GM19035 (cell line): ENCODE measurements at regions not wholly inside any gene's neighbourhood (a gene's known extent, or its start where the extent isn't known, plus 50 kb on each side); places are given as distances from the start of the nearest gene placed in this dataset.
"Not testable (repeated sequence)": the region's sequence is repeated elsewhere in the genome, so short reads cannot be mapped to it uniquely, and the experiment has no call there.

Experiments used
- ATAC-seq: cut with Tn5 transposase; IDR thresholded peaks from one replicate; pipeline ENCODE4 v1.9.1; 2021; ENCODE audit not compliant: unreplicated experiment

DNA sequence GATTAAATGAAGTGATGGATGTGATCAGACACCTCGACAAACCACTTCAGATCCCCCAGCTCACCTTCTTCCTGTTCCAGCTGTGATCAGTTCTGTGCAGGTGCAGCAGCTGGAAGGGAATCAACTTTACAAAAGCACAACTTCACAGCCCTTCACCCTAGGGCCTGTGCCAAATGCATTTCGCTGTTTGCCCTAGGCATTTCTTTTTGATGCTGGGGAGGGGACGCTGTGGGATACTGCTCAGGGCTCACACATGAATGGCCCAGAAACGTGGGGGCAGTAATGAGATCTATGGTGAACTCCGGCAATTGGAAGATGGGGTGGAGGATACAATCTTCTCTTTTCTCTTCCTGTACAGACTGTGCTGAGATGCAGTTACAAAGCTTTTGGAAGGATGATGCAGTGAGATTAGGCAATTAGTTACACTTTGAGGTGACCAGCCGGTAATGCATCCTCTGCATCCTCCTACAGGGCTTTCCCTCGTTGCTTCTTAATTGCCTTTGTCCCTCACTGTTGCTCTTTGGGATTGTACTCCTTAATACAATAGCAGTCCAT, 215.1 kb upstream of the PITX2 start:
- no peak for ATAC-seq

- no peak for ATAC-seq
Measured at GRCh38 chr4:110840221-110840654, 217.4 kb upstream of the PITX2 start.

DNA sequence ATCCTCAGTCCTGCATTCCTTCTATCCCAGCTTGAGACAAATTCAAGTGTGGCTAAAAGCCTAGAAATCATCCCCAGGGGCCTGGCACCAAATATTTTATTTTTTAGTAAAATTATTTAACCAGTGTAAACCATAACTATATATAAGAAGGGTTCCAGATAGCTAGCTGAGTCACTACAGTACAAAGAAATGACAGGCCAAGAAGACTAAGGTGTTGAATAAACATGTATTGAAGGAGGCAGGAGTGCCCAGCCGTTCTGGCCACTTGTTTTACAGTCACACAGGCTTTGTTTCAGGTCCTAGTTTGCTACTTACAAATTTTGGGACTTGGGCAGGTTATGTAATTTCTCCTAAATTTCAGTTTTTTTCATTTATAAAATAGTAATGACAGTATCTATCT, 225.9 kb upstream of the PITX2 start:
- ATAC-seq = no peak

DNA sequence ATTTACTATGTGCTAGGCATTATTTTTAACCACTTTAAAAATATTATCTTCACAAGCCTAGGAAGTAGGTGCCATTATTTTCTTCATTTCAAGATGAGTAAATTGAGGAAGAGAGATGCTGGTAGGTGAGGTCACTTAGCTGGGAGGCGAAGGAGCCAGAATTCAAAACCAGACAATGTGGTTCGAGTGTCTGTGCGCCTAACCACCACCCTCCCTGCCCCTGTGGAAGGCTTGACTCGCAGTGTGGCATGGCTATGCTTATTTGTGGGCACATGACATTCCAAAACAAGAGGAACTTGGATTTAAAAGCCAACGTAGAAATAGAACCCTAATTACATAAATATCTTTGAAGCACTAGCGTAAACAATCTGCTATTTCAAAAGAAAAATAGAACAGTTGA, 226.6 kb upstream of the PITX2 start:
- no peak for ATAC-seq

- no peak for ATAC-seq
Measured at GRCh38 chr4:110850461-110851442, 227.9 kb upstream of the PITX2 start.

DNA sequence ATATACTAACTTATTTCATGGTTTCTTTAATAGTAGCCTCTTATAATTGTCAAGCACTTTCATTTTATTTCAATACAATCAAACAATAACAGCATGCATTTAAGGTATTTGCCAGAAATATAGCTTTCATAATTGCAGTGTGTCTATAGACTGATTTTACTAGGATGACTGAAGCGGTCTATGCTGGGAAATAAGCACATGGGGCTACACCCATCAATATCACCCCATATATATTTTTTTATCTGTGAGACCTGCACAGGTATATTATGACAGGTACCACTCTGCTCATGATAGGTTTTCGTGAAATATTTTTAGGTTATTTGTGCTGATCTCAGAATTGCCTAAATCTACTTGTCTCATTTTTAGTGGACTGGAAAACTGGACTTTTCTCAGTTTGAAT, 229.1 kb upstream of the PITX2 start:
- no peak for ATAC-seq

DNA sequence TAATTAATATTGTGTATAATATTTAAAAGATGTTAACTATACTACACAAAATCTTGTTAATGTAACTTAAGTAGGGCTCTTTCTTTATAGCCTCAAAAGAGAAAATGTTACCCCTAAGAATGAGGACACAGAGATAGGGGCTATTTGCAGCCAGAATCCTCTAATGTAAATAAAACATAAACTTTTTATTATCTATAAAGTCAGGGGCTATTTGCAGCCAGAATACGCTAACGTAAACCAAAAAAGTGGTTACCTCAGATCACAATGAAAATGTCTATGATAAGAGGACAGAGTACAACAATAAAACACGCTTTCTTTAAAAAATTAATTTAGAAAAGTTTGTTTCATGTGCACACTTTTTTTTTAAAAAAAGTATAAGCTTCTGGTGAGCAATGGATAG, 229.9 kb upstream of the PITX2 start:
- no peak for ATAC-seq

DNA sequence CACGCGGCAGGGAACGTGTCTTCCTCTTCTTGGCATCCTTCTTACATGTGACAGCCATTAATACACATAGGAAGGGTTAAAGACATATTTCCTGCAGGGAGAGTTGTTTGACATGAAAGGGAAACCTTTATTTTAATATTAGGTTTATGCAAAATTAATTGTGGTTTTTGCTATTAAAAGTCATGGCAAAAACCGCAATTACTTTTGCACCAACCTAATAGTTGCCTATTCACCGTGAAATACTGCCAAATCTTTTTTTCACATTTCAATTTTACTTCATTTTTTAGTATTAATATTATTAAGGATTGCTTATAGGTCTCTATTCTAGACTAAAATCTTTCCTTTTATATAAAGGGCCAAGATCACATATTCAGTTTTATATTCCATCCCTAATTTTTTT, 230.4 kb upstream of the PITX2 start:
- no peak for ATAC-seq

DNA sequence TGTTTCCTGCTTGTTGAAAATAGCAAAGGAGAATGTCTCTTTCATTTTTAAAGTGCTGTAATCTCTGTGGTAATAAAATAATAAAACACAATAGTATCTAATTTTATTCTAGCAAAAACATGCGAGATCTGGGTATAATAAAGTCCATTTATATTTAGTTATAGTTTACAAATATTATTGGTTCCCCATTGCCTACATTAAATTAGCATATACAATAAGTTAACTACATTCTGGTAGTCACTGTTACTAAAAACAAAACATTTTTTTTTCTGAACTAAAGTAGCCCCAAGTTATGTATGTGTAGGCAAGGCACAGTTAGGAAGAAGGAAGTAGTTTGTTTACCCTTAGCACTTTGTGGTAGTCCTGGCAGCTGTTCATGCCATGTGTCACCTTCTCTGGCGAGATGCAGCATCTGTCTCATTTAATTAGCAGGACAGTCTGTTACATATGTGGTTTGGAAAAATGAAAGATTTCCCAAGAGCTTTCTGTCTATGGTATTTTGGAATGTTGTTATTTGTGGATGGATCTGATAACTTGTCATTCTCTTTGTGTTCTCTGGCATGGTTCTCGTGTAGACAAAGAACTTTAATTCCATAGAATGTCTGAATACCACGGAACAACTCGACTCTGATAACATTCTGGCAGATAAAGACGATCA, 231.3 kb upstream of the PITX2 start:
- ATAC-seq = no peak

DNA sequence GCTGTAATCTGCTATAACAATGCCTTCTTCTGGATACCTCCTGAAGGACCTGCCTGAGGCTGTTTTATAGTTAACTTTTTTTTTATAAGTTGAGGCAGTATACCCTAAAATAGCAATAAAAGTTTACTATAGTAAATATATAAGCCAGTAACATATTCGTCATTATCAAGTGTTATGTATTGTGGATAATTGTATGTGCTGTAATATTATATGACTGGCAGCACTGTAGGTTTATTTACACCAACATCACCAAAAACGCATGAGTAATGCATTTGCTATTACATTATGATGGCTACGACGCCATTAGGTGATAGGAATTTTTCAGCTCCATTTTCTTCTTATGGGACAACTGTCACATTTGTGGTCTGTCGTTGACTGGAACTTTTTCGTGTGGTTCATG, 237.2 kb upstream of the PITX2 start:
- ATAC-seq = no peak

DNA sequence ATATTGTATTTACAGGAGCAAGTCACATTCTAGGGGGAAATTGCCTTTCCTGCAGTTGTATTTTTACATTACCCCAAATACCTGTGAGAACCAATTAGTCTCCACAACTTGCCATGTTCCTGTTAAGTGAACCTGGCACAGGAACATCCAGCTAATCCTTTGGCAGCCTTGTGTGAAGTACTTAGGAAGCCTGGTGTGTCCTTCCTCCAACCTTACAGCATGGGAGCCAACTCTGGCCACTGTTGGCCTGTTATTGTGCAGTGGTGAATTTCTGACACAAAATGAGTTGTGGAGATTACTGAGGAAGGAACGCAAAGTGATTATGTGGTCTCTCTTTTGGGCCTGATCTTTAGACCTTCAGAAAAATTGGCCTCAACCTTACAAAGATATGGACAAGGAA, 238.0 kb upstream of the PITX2 start:
- ATAC-seq = no peak

DNA sequence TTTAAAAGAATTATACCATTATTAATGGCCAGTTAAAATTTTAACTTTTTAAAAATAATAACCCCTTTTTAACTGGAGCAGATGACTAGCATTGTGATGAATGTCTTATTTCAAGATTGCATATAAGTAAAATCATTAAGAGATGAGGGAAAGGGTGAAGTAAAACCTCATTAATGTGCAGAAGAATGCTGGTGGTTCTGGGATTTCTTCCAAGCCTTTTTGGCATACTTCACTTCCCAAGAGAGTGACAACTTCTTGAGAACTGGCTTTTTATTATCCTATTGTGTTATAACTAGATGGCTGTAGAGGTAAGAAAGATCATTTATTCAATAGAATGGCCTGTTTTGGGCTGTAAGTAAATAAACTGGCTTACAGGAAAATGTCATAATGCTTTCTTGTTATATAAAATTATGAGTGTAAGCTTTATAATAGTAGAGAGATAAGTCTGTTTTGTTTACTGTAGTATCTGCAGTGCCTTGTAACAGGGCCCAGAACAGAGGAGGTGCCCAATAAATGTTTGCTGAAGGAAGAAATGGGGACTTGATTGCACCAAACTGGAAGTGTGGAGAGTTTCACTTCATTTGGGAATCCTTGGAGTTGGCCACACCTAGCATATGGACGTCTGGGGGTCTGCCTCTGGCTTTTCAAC, 242.9 kb upstream of the PITX2 start:
- ATAC-seq = no peak

DNA sequence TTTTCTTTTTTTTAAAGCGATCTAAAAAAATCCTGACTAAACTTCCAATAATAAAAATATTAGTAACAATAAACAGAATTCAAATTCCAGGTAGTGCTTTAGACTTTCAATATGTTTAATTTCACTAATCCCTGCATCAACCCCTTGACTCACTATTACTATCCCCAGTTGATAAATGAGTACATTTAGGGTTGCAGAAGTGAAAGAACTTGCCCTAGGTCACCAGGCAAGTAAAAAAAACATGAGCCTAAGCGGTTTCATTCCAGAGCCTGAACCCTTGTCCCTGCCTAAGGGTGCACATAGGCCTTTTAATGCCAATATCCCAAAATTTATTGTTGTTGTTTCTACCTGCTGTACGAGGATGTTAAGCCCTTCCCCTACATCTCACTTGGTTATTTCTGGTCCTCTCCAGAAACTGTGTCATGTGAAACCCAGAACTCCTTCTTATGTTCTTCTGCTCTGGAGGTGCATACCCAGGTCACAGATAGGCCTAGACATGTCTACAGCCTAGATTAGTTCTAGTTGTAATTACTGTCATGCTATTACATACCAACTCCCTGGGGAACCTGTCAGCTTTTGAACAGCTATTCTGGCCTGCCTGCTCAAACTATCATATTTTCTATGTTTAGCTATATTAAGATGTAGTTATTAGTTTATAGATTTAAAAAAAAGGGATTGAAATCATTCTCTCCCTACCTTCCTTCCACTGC, 244.5 kb upstream of the PITX2 start:
- peak; percentile 79 for ATAC-seq

DNA sequence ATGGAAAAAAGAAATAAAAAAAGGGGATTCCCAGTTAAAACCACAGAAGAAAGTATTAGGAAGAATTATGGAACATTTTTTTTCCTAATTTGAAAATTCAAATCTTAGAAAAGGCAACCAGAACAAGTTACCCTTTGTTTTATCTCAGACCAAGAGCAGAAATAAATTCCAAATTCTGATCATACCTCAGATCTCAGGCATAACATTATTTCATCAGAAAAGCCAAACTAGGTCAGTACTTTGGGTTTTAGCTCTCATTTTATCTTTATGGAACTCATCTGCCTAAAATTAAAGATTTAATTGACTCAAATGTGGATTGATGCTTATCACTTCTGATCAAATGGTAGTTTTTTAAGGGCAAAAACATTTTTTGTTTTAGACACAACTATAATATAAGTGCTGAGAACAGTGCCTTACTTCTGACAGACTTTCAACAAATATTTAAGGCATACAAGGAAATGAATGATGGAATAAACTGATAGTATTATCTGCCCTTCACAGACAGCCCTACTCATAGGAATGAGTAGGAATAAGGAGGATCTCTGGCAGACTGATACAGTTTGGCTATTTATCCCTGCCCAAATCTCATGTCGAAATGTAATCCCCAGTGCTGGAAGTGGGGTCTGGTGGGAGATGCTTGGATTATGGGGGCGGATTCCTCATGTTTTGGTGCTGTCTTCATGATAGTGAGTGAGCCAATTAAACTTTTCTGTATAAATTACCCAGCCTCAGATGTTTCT, 245.3 kb upstream of the PITX2 start:
- no peak for ATAC-seq

- no peak for ATAC-seq
Measured at GRCh38 chr4:110869114-110869513, 246.2 kb upstream of the PITX2 start.

- ATAC-seq = peak; percentile 52
Measured at GRCh38 chr4:110869862-110870572, 247.1 kb upstream of the PITX2 start.

DNA sequence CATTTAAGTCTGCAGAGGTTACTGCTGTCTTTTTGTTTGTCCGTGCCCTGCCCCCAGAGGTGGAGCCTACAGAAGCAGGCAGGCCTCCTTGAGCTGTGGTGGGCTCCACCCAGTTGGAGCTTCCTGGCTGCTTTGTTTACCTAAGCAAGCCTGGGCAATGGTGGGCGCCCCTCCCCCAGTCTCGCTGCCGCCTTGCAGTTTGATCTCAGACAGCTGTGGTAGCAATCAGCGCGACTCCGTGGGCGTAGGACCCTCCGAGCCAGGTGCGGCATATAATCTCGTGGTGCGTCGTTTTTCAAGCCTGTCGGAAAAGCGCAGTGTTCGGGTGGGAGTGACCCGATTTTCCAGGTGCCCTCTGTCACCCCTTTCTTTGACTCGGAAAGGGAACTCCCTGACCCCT, 253.3 kb upstream of the PITX2 start:
- not testable (repeated sequence) for ATAC-seq

- no peak for ATAC-seq
Measured at GRCh38 chr4:110876866-110877265, 254.0 kb upstream of the PITX2 start.

DNA sequence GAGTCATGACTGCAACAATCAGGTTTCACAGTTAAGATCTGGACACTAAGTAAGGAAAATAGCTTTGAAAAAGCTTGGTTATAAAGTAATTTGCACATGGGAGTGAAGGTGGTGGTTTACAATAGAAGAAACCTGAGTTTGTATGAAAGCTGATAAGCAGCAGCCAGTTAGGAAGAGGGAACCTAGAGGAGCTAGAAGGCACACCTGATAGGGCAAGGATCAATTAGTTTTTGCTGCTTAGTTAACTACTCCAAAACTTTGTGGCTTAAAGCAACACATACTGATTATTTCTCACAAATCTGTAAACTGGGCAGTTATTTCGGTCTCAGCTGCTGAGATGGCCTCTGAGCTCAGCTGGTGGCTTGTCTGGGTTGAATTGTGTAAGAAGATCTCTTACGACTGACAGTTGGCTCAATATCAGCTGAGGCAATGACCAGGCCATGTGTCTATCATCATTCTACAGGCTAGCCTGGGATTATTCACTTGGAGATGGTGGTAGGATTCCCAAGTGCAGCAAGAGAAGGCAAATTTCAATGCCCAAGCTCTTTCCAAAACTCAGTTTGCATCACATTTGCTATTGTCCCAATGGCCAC, 255.0 kb upstream of the PITX2 start:
- ATAC-seq = no peak
